ENCODE measurements at regions not wholly inside any gene's neighbourhood (a gene's known extent, or its start where the extent isn't known, plus 50 kb on each side); places are given as distances from the start of the nearest gene placed in this dataset.

GRCh38 chr4:181819946-181820345, 423.3 kb upstream of the TENM3 start:
- TF ChIP-seq CTCF (IDR thresholded peaks at IDR 0.05; ENCODE audit: control extremely low read depth, extremely low read depth), result no peak
- WGBS, 2 donors, result 77 to 92% methylated on average over 2 of the region's 2 CpGs

DNA sequence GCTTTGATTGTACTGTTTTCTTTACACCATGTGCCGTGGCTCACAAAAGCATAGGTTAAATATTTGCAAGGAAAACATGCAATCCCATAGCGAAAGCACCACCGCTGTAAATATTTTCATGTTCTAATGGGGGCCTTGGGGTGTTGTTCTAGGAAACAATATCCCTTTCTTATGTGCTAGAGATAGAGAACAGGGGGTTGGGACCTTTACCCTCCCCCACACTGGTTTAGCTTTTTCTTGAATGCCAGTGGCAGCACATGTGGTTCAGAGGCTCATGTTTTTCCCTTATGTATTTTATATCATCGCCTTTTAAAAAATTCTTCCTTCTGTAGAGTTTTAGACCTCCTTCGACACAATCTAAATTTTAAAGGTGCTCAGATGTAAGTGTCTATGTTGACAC, 422.6 kb upstream of the TENM3 start:
- Histone ChIP-seq H3K9me3 (ENCODE audit: control insufficient read depth in 4 of 4, insufficient read depth in 3 of 4, low read length in 3 of 4) (peaks cover 0 to 3% (median 0%) of the 10 kb centered on the region in 4 donors), H3K9ac (ENCODE audit: insufficient read depth in 1 of 2, low read length in 2 of 2) (no peak overlapping the region), H3K27me3 (ENCODE audit: control insufficient read depth in 3 of 3, insufficient read depth in 3 of 3, low read length in 2 of 3) (no peaks in the 10 kb centered on the region), H3K4me3 (no peak overlapping the region), H3K27ac (ENCODE audit: low read depth in 1 of 2, low read length in 1 of 2) (no peak overlapping the region), H3K36me3 (ENCODE audit: control insufficient read depth in 4 of 4, insufficient read depth in 4 of 4, low read length in 4 of 4) (no peaks in the 10 kb centered on the region), H3K4me1 (ENCODE audit: control insufficient read depth in 5 of 5, insufficient read depth in 5 of 5, low read length in 5 of 5) (peaks cover 0 to 11% (median 0%) of the 10 kb centered on the region in 5 donors)
- ATAC-seq (ENCODE audit: insufficient read depth, low FRiP score) (no peak), DNase-seq (peak in 1 of 3 donors; percentile 23)
- WGBS, 2 donors, result 69 to 75% methylated on average over 5 of the region's 5 CpGs
- TF ChIP-seq CTCF (IDR thresholded peaks at IDR 0.05; ENCODE audit: control extremely low read depth, extremely low read depth), result no peak

More at GRCh38 chr4:181819946-181820345, 423.3 kb upstream of the TENM3 start:
- Histone ChIP-seq H3K4me1 (ENCODE audit: control insufficient read depth in 5 of 5, insufficient read depth in 5 of 5, low read length in 5 of 5) (peaks cover 0 to 11% (median 0%) of the 10 kb centered on the region in 5 donors), H3K27ac (ENCODE audit: low read depth in 1 of 2, low read length in 1 of 2) (no peak overlapping the region), H3K36me3 (ENCODE audit: control insufficient read depth in 4 of 4, insufficient read depth in 4 of 4, low read length in 4 of 4) (no peaks in the 10 kb centered on the region), H3K27me3 (ENCODE audit: control insufficient read depth in 3 of 3, insufficient read depth in 3 of 3, low read length in 2 of 3) (no peaks in the 10 kb centered on the region), H3K9me3 (ENCODE audit: control insufficient read depth in 4 of 4, insufficient read depth in 3 of 4, low read length in 3 of 4) (peaks cover 0 to 3% (median 0%) of the 10 kb centered on the region in 4 donors), H3K4me3 (no peak overlapping the region), H3K9ac (ENCODE audit: insufficient read depth in 1 of 2, low read length in 2 of 2) (no peak overlapping the region)
- ATAC-seq (ENCODE audit: insufficient read depth, low FRiP score) (no peak), DNase-seq (peak; percentile 88 to 96 (median 95))

DNA sequence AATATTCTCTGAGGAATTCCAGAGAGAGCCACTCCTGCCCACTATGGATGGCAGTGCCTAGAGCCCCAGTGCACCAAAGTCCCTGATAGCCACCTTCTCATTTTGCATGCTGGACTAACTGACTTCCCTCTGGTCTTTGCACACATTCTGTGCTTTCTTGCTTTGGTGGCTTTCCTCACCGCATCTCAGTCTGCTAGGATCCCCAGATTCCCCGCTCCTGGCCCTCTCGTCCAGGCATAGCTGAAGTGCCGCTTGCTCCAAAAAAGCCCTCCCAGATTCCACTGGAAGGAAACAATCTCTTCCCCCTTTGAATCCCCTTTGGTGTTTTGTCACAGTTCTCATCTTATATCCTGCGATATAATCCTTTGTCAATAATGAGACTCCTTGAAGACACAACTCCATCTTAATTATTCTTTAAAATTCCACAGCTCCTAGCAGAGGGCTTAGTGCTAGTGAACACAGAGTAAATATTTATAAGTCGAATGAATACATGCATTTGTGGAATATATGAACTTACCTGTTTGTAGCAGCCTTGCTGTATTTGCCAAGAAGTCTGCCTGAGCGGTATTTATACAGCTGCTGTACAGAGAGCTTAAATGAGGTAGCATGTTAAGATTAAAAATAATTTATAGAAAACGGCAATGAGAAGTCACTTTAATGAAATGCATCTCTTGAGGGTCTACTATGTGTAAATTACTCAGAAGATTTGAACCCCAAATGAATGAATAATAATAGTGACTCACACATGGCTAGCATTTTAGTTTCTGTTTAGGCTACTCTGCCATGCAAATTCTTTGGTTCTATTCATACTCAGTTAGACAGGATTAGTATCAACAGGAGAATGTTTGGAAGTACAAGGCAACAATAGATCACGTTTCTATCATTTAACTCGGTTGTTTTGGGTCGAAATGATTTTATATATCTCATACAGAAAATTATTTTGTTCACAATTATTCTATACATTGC, 421.9 kb upstream of the TENM3 start:
- H3K4me1 ChIP-seq (ENCODE audit: control insufficient read depth in 5 of 5, insufficient read depth in 5 of 5, low read length in 5 of 5), result peaks cover 0 to 11% (median 0%) of the 10 kb centered on the region in 5 donors
- no peak overlapping the region for H3K4me3 ChIP-seq
- TF ChIP-seq CTCF (IDR thresholded peaks at IDR 0.05; ENCODE audit: control extremely low read depth, extremely low read depth), result no peak
- H3K27ac ChIP-seq (ENCODE audit: low read depth in 1 of 2, low read length in 1 of 2), result no peak overlapping the region
- 58 to 71% methylated on average over 11 of the region's 11 CpGs for WGBS, 2 donors
- H3K9me3 ChIP-seq (ENCODE audit: control insufficient read depth in 4 of 4, insufficient read depth in 3 of 4, low read length in 3 of 4), result peaks cover 0 to 3% (median 0%) of the 10 kb centered on the region in 4 donors
- peaks cover 0 to 3% (median 0%) of the 10 kb centered on the region in 3 donors for H3K27me3 ChIP-seq (ENCODE audit: control insufficient read depth in 3 of 3, insufficient read depth in 3 of 3, low read length in 2 of 3)
- no peak overlapping the region for H3K9ac ChIP-seq (ENCODE audit: insufficient read depth in 1 of 2, low read length in 2 of 2)
- ATAC-seq (ENCODE audit: insufficient read depth, low FRiP score) (no peak), DNase-seq (peak in 1 of 3 donors; percentile 18)
- H3K36me3 ChIP-seq (ENCODE audit: control insufficient read depth in 4 of 4, insufficient read depth in 4 of 4, low read length in 4 of 4), result no peaks in the 10 kb centered on the region
